DOHH2 (cell line): ENCODE measurements at regions not wholly inside any gene's neighbourhood (a gene's known extent, or its start where the extent isn't known, plus 50 kb on each side); places are given as distances from the start of the nearest gene placed in this dataset.

ENCODE experiments used
- EZH2phosphoT487 ChIP-seq: fragments of 200-600 bp; sonication (generic); IDR thresholded peaks from 2 replicates; pipeline ENCODE4 v1.6.1; 2017; ENCODE audit warnings: borderline replicate concordance, mild to moderate bottlenecking, antibody characterized with exemption, low read length, moderate library complexity, mixed read lengths
- TF ChIP-seq, protein P1 (sequence below): fragments of 200-600 bp; sonication (generic); IDR thresholded peaks from one replicate; pipeline ENCODE4 v1.5.1; 2014; ENCODE audit warnings: antibody characterized with exemption, mild to moderate bottlenecking, low read depth, low read length; ENCODE audit not compliant: poor library complexity, severe bottlenecking

DNA sequence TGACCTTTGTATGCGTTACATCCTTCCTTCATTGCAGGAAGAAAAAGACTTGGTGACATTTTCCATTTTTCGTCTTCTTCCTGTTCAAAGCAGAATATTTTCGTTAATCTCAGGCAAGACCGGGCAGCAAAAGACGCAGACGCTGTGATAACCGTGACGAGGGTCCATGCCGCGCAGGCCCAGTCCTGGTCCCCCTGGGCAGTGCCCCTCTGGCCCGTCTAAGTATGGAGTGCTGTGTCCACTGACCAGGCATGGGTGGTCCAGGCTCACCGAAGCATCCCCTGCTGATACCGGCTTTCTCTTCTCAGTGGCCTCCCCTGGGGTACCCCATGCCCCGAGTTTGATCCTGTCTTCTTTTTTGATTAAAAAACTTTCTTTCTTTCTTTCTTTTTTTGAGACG lies 135.2 kb upstream of the ASB18 start:
- TF ChIP-seq, protein P1, sequence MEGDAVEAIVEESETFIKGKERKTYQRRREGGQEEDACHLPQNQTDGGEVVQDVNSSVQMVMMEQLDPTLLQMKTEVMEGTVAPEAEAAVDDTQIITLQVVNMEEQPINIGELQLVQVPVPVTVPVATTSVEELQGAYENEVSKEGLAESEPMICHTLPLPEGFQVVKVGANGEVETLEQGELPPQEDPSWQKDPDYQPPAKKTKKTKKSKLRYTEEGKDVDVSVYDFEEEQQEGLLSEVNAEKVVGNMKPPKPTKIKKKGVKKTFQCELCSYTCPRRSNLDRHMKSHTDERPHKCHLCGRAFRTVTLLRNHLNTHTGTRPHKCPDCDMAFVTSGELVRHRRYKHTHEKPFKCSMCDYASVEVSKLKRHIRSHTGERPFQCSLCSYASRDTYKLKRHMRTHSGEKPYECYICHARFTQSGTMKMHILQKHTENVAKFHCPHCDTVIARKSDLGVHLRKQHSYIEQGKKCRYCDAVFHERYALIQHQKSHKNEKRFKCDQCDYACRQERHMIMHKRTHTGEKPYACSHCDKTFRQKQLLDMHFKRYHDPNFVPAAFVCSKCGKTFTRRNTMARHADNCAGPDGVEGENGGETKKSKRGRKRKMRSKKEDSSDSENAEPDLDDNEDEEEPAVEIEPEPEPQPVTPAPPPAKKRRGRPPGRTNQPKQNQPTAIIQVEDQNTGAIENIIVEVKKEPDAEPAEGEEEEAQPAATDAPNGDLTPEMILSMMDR, result no peak
- TF ChIP-seq EZH2phosphoT487, result no peak
